Activated naive CD8-positive, alpha-beta T cell treated with anti-CD3 and anti-CD28 coated beads, Interleukin-2, amount 10 ng/mL, durations not matched to agents 7 days and 5 days (primary cell): ENCODE measurements at regions not wholly inside any gene's neighbourhood (a gene's known extent, or its start where the extent isn't known, plus 50 kb on each side); places are given as distances from the start of the nearest gene placed in this dataset.
"Not testable (repeated sequence)": the region's sequence is repeated elsewhere in the genome, so short reads cannot be mapped to it uniquely, and the experiment has no call there.

Experiments used
- ATAC-seq: fragments of 150-1000 bp; cut with Tn5 transposase; one replicate; pipeline ENCODE4 v1.10.0; 2021; ENCODE audit warnings: low read depth, moderate library complexity
- POLR2A ChIA-PET: fragments of 350-600 bp; sonication (Branson Sonifier 250); formaldehyde crosslinking; loops from one replicate; lab custom pipeline; 2021; ENCODE audit warnings: antibody characterized with exemption; lab: Charles Lee
- DNase-seq: peaks from one replicate; pipeline ENCODE4 v3.0.0; 2021
- H3K27ac Mint-ChIP-seq: one replicate; pipeline ENCODE4 v1.8.0; 2022; ENCODE audit warnings: mild to moderate bottlenecking, mixed read lengths
- H3K27me3 Mint-ChIP-seq: one replicate; pipeline ENCODE4 v1.8.0; 2022; ENCODE audit warnings: mild to moderate bottlenecking, moderate library complexity, mixed read lengths
- H3K36me3 Mint-ChIP-seq: one replicate; pipeline ENCODE4 v1.8.0; 2021; ENCODE audit warnings: mild to moderate bottlenecking, mixed read lengths
- H3K4me1 Mint-ChIP-seq: one replicate; pipeline ENCODE4 v1.8.0; 2021; ENCODE audit warnings: mixed read lengths
- H3K4me3 Mint-ChIP-seq: one replicate; pipeline ENCODE4 v1.8.0; 2022; ENCODE audit warnings: mild to moderate bottlenecking, moderate library complexity, mixed read lengths
- H3K9me3 Mint-ChIP-seq: one replicate; pipeline ENCODE4 v1.8.0; 2021; ENCODE audit warnings: mixed read lengths

DNA sequence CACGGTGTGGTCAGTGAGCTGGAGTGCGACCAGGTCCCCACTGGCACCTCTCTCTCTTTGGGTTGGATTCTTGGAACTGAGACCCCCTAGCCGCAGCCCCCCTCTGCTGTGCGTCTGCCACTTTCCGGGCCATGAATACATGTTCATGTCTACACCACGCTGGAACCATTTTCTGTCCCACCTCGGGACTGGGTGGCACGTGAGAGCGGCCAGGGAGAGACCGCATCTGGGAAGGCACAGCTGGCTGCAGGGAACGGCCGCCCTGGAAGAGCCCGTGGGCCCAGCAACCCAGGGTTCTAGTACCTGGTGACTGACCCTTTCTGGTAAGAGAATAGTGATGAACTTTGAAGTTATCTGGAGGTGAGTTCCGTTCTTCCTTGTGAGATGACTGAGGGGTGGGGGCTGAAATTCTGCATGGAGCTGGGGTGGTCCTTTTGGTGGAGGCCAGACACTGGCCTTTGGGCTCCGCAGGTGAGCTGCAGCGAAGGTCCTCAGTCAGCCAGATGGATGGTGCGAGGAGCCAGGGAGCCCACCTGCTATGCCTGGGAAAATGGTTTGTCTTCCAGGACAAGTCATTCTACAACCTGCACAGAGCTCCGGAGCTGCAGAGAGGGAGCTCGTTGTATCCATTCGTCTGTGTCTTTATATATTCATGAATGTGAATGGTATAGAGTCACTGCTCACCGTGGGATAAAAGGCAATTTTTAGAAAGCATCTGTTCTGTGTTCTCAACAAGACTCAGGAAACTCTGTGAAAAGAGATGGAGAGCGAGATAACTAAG is 223.5 kb downstream of the NDUFA10 start:
- Mint-ChIP-seq H3K27ac (no peak overlapping the region), H3K9me3 (peaks cover 6% of the 10 kb centered on the region), H3K4me3 (no peak overlapping the region), H3K27me3 (peaks cover 14% of the 10 kb centered on the region), H3K36me3 (no peaks in the 10 kb centered on the region), H3K4me1 (no peaks in the 10 kb centered on the region)
- ATAC-seq, result no peak
- POLR2A ChIA-PET, result no interaction called here
- DNase-seq, result no peak

DNA sequence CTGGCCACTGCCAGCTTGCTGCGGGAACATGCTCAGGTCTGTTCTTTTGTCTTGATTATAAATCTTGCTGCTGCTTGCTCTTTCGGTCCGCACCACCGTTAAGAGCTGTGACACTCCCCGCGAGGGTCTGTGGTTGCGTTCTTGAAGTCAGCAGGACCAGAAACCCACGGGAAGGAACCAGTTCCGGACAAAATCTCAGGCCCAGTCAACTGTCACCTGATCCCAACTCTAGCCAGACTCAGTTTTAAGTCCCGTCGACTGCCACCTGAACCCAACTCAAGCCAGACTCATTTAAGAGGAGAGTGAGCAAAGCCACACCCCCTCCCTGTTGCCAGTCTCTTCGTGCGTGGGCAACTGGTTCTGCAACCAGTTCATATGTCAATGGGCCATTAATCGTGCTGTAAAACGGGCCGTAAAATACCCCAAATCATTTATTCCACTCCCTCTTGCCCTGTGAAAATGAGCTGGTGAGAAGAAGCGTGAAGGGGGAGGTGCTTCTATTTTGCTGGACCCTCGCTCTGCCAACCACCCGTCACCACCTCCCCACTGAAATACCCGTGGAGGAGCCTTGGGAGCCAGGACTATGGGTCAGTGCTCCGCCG is 224.3 kb downstream of the NDUFA10 start:
- Mint-ChIP-seq H3K4me1 (no peaks in the 10 kb centered on the region), H3K9me3 (peaks cover 6% of the 10 kb centered on the region), H3K36me3 (no peaks in the 10 kb centered on the region), H3K27ac (no peak overlapping the region), H3K4me3 (no peak overlapping the region), H3K27me3 (peaks cover 14% of the 10 kb centered on the region)
- no peak for DNase-seq
- ATAC-seq, result no peak
- POLR2A ChIA-PET, result no interaction called here

DNA sequence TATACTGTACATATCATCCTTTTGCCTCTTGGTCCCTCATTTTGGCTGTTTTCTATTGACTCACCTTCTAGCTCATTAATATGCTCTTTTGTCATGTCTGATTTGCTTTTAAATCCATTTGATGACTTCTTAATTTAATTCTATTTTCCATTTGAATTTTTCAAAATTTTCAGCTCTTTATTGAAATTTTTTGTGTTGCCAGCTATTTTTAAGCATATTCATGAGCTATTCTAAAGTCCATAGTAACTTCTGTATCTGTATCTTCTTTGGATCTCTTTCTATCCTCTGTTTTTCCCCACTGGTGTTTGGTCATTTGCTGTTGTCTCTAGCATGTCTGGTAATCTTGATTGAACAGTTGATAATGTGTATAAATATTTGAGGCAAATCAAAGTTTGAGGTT is 227.8 kb downstream of the NDUFA10 start:
- POLR2A ChIA-PET, result no interaction called here
- H3K4me3 Mint-ChIP-seq, result no peak overlapping the region
- peaks cover 14% of the 10 kb centered on the region for H3K27me3 Mint-ChIP-seq
- H3K27ac Mint-ChIP-seq, result no peak overlapping the region
- H3K9me3 Mint-ChIP-seq, result peaks cover 6% of the 10 kb centered on the region
- H3K36me3 Mint-ChIP-seq, result no peaks in the 10 kb centered on the region
- H3K4me1 Mint-ChIP-seq, result no peaks in the 10 kb centered on the region
- ATAC-seq (no peak), DNase-seq (no peak)

DNA sequence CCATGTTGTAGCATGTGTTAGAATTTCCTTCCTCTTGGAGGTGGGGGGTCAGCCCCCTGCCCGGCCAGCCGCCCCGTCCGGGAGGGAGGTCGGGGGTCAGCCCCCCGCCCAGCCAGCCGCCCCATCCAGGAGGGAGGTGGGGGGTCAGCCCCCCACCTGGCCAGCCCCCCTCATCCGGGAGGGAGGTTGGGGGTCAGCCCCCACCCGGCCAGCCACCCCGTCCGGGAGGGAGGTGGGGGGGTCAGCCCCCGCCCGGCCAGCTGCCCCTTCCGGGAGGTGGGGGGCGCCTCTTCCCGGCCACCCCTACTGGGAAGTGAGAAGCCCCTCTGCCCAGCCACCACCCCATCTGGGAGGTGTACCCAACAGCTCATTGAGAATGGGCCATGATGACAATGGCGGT is 229.4 kb downstream of the NDUFA10 start:
- not testable (repeated sequence) for H3K27ac Mint-ChIP-seq
- peaks cover 14% of the 10 kb centered on the region for H3K27me3 Mint-ChIP-seq

DNA sequence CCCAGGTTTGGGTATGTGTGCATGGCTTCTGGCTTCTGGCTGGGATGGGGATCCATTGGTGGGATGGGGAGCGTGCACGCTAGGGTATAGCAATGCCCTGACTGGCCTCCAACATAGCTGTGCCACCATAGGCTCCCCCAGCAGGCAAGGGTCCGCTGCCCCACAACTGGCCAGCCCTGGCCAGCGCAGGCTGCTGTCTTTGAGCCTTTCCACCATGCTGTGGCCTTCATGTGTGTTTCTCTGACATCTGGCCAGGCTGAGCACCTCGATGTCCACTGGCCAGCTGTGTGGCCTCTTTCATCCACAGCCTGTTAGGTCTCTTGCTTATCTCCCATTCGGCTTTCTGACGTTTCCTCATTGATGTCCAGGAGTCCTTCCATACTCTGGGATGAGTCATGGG is 231.3 kb downstream of the NDUFA10 start:
- H3K36me3 Mint-ChIP-seq, result no peaks in the 10 kb centered on the region
- no peaks in the 10 kb centered on the region for H3K4me1 Mint-ChIP-seq
- ATAC-seq (no peak), DNase-seq (no peak)
- POLR2A ChIA-PET, result no interaction called here
- H3K27ac Mint-ChIP-seq, result no peak overlapping the region
- peaks cover 5% of the 10 kb centered on the region for H3K27me3 Mint-ChIP-seq
- no peaks in the 10 kb centered on the region for H3K9me3 Mint-ChIP-seq
- no peak overlapping the region for H3K4me3 Mint-ChIP-seq

More for the DNA sequence above, 229.4 kb downstream of the NDUFA10 start:
- H3K36me3 Mint-ChIP-seq, ATAC-seq, H3K9me3 Mint-ChIP-seq, H3K4me1 Mint-ChIP-seq, POLR2A ChIA-PET, DNase-seq, H3K4me3 Mint-ChIP-seq: not testable (repeated sequence)

DNA sequence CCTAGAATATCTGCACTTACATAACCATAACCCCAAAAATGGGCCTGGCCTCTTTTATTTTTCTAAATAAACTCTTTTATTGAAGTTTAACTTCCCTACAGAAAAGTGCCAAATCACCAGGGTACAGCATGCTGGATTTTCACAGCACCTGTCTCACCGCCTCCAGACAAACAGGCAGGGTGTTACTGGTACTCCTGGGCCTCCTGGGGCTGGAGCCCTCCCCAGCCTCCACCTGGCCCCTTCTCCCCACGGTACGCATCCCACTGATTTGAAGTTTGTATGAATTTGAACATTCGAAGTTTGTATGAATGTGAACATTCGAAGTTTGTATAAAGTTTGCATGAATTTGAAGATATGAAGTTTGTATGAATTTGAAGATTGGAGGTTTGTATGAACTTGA is 232.1 kb downstream of the NDUFA10 start:
- ATAC-seq (no peak), DNase-seq (no peak)
- Mint-ChIP-seq H3K4me1 (no peaks in the 10 kb centered on the region), H3K4me3 (no peak overlapping the region), H3K9me3 (no peaks in the 10 kb centered on the region), H3K27ac (no peak overlapping the region), H3K36me3 (no peaks in the 10 kb centered on the region), H3K27me3 (peaks cover 4% of the 10 kb centered on the region)
- POLR2A ChIA-PET, result no interaction called here

DNA sequence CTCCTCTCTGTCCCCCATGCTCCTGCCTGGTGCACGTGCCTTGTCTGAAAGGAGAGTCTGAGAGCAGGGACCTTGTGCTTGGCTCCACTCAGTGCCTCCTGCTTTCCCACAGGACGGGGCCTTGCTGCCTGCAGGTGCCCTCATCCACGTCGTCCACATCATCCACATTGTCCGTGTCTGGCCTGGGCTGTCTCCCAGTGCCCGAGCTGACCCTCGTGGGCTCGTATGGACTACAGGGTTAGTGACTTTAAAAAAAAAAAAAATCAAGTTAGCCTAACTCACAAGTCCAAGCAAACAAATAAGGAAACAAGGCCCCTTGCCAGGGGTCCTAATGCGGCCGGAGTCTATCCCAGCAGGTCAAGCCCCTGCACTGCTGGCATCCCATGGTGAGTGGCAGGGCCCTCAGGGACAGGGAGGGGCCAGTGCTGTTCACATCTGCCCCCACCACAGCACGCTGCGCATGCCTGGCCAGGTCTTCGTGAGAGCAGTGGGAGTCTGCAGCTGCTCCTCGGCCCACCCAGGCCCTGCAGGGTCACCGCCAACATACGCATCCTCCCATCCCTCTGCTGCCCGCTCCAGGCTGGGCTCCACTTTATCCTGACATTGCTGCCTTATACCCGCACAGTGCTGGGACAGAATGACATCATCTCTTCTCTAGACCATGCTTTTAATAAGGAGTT is 232.6 kb downstream of the NDUFA10 start:
- no peak for ATAC-seq
- POLR2A ChIA-PET, result no interaction called here
- no peak overlapping the region for H3K4me3 Mint-ChIP-seq
- no peak overlapping the region for H3K27ac Mint-ChIP-seq
- DNase-seq, result no peak
- no peaks in the 10 kb centered on the region for H3K9me3 Mint-ChIP-seq
- H3K4me1 Mint-ChIP-seq, result no peaks in the 10 kb centered on the region
- H3K27me3 Mint-ChIP-seq, result peaks cover 4% of the 10 kb centered on the region
- no peaks in the 10 kb centered on the region for H3K36me3 Mint-ChIP-seq

DNA sequence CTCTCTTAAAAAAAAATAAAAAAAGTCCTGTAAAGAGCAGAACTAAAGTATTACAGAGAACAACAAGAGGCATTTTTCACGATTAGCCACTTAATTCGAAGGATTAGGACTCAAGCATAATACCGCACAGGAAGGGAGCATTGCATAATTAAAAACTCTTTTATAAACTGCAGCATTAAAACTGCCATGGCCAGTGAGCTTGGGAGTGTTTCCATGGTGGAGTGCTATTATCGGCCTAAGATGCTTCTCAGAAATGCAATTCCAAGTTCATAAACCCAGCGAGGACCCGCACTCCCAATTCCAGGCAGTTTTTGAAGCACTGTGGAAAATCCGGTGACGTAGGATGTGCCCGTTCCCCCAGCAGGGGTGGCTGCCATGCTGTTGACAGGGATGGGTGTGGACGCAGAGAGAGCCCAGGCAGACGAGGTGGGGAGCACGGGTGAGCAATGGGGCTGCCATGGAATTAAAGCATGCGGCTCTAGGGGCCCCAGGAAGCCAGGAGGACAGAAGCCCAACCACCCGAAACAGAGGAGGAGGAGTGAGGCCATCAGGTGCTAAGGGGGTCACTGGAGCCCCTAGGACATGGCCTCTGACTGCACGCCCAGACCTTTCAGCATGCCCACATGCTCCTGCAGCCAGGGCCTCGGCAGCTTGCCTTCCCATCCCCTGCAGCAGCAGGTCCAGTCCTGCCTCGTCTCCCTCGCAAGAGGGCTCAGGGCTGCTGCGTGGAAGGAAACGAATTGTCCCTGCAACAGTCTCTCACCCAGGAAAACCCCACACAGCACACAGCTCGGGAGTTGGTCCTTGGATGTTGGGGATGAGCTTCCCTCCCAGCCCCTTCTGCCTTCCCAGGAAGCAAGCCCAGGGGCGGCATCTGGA is 233.4 kb downstream of the NDUFA10 start:
- Mint-ChIP-seq H3K4me3 (no peak overlapping the region), H3K9me3 (no peaks in the 10 kb centered on the region), H3K27me3 (no peaks in the 10 kb centered on the region), H3K27ac (no peak overlapping the region), H3K36me3 (no peaks in the 10 kb centered on the region), H3K4me1 (no peaks in the 10 kb centered on the region)
- POLR2A ChIA-PET, result no interaction called here
- DNase-seq (no peak), ATAC-seq (no peak)

DNA sequence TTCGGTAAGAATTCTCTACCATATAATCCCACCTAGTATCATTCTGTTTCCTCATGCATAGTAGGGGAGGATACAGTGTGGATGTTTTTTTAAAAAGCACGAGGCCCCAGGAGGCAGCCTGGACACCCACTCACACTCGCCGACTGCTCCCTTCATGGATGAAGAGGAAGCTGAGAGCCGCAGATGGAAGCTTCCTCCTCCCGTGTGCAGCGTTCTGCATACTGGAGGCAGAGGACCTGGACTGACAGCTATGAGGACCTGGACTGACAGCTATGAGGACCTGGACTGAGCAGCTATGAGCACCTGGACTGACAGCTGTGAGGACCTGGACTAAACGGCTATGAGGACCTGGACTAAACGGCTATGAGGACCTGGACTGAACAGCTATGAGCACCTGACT is 234.4 kb downstream of the NDUFA10 start:
- Mint-ChIP-seq H3K4me3 (no peak overlapping the region), H3K36me3 (no peaks in the 10 kb centered on the region), H3K9me3 (peaks cover under 1% of the 10 kb centered on the region), H3K27ac (no peak overlapping the region), H3K27me3 (no peaks in the 10 kb centered on the region), H3K4me1 (no peaks in the 10 kb centered on the region)
- DNase-seq, result no peak
- POLR2A ChIA-PET, result no interaction called here
- no peak for ATAC-seq

DNA sequence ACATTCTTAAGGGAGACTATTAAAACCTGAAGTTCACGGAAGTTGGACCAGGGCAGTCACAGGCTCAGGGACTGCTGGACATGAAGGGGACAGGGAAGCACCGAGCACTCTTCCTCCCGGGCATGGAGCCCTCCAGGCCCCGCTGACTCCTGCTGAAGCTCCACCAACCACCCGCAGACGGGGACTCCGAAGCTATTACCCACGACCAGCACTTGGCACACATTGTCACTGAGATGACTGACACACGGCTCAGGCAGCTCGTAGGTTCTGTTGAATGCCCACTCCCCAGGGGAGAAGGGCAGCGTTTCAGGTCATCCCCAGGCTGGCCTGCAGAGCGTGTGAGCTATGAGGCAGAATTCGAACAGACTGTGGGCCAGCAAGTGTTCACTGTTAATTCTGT is 234.8 kb downstream of the NDUFA10 start:
- Mint-ChIP-seq H3K36me3 (no peaks in the 10 kb centered on the region), H3K4me3 (no peak overlapping the region), H3K27me3 (no peaks in the 10 kb centered on the region), H3K4me1 (no peaks in the 10 kb centered on the region), H3K27ac (no peak overlapping the region), H3K9me3 (peaks cover 2% of the 10 kb centered on the region)
- DNase-seq, result no peak
- no peak for ATAC-seq
- POLR2A ChIA-PET, result no interaction called here

DNA sequence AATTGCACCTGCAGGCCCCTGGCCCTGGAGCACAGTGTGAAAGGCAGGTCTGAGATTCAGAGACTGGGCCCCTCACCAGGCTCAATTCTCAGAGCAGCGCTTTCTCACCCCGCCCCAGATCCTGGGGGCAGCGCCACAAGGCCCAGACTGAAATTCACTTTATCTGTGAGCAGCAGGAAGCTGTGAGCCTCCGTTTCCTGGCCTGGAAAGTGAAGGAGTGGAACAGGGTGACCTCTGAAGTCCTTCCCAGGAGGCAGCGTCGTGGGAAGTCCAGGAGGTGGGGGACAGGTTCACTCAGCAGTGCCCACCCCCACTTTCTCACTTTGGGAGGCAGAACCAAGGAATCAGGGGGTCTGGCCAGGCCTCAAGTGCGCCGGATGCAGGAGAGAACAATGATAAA is 235.4 kb downstream of the NDUFA10 start:
- Mint-ChIP-seq H3K4me3 (no peak overlapping the region), H3K27ac (no peak overlapping the region), H3K36me3 (no peaks in the 10 kb centered on the region), H3K9me3 (peaks cover 2% of the 10 kb centered on the region), H3K27me3 (no peaks in the 10 kb centered on the region), H3K4me1 (no peaks in the 10 kb centered on the region)
- POLR2A ChIA-PET, result no interaction called here
- ATAC-seq, result no peak
- DNase-seq, result no peak

DNA sequence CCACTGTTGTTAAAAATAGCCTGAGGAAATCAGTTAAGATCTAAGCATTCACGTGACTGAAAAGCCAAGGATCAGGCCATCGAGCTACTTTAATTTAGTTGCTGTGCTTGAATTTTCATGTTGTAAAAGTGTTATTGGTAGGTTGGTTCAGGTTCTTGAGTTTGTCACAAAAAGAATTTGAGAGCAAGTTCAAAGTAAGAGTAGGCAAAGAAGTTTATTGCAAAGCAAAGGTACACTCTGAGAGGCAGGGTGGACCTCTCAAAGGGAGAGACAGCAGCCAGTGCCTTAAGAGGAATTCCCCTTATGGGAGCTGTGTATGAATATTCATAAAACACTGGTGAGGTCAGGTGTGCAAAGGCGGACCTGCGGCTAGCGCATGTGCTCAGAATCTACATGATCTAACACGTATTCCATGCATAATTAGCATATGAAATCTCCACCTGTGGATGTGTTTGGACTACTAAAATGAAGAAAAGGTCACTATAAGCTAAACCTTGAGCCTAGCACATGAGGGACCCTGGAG is 236.5 kb downstream of the NDUFA10 start:
- ATAC-seq (no peak), DNase-seq (no peak)
- peaks cover 2% of the 10 kb centered on the region for H3K27me3 Mint-ChIP-seq
- POLR2A ChIA-PET, result no interaction called here
- no peak overlapping the region for H3K4me3 Mint-ChIP-seq
- peaks cover 2% of the 10 kb centered on the region for H3K9me3 Mint-ChIP-seq
- H3K36me3 Mint-ChIP-seq, result no peaks in the 10 kb centered on the region
- no peaks in the 10 kb centered on the region for H3K4me1 Mint-ChIP-seq
- H3K27ac Mint-ChIP-seq, result no peak overlapping the region

DNA sequence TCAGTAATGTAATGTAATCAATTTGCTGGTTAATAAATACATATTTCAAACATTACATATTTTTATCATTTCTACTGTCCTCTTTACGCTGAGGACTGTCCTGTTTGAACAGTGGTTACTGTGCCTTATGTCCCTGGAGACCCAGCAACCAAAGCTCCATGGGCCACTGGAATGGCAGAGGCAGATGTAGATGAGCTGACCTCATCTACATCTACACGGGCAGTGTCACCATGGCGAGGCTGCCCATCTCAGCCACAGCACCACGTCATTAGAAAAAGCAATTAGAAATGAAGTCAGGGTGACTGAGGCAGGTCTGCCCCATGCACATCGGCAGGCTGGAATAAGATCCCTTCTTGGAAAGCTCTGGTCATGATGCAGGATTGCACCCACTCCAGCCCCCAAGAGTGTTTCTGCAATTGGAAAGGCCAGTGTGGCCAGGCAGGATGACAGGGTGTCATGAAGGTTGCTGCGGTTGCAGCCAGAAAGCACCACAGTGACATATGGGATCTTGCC is 237.5 kb downstream of the NDUFA10 start:
- Mint-ChIP-seq H3K27me3 (peaks cover 5% of the 10 kb centered on the region), H3K4me1 (no peaks in the 10 kb centered on the region), H3K4me3 (no peak overlapping the region), H3K27ac (no peak overlapping the region), H3K36me3 (no peaks in the 10 kb centered on the region), H3K9me3 (peaks cover 2% of the 10 kb centered on the region)
- ATAC-seq (no peak), DNase-seq (no peak)
- POLR2A ChIA-PET, result no interaction called here
